ENCODE measurements at regions not wholly inside any gene's neighbourhood (a gene's known extent, or its start where the extent isn't known, plus 50 kb on each side); places are given as distances from the start of the nearest gene placed in this dataset.

DNA sequence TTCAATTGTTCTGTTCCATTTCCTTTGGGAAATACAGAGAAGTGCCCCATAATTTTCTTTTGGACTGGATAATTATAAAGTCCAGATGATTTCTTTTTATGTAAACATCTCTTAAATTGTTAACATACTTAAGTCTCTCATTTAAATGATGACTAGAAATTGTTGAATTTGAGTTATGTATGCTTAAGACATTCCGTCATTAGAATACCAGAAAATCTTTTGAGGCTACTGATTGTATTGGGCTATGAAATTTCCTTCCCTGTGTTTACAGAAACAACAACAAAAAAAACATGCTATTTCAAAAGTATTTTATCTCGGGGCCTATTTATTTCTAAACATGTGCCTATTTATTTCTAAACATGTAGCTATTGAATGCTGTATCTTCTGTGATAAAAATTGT is 125.4 kb downstream of the SH3BGRL2 start:
- in situ Hi-C loops (cut with MboI; ENCODE audit: low sequenced_read_pairs in 4 of 4) (no loop called here), intact Hi-C loops (cut with DNase I; ENCODE audit: low total_unique reads) (no loop called here)
- ATAC-seq = no peak
- no peaks in the 10 kb centered on the region for H3K27me3 ChIP-seq
- H3K9me3 ChIP-seq = no peaks in the 10 kb centered on the region
- DNase-seq = no peak
- H3K4me3 ChIP-seq = no peak overlapping the region
- TF ChIP-seq POLR2A (IDR thresholded peaks at IDR 0.05) = no peak
- TF ChIP-seq, protein P1, sequence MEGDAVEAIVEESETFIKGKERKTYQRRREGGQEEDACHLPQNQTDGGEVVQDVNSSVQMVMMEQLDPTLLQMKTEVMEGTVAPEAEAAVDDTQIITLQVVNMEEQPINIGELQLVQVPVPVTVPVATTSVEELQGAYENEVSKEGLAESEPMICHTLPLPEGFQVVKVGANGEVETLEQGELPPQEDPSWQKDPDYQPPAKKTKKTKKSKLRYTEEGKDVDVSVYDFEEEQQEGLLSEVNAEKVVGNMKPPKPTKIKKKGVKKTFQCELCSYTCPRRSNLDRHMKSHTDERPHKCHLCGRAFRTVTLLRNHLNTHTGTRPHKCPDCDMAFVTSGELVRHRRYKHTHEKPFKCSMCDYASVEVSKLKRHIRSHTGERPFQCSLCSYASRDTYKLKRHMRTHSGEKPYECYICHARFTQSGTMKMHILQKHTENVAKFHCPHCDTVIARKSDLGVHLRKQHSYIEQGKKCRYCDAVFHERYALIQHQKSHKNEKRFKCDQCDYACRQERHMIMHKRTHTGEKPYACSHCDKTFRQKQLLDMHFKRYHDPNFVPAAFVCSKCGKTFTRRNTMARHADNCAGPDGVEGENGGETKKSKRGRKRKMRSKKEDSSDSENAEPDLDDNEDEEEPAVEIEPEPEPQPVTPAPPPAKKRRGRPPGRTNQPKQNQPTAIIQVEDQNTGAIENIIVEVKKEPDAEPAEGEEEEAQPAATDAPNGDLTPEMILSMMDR (IDR thresholded peaks at IDR 0.05 in 4 of 5, conservative IDR thresholded peaks at IDR 0.05 in 1 of 5) = no peak
- no peaks in the 10 kb centered on the region for H3K36me3 ChIP-seq
- H3K27ac ChIP-seq = no peak overlapping the region
- no peaks in the 10 kb centered on the region for H3K4me1 ChIP-seq

- intact Hi-C loops (cut with DNase I; ENCODE audit: low total_unique reads) (no loop called here), in situ Hi-C loops (cut with MboI; ENCODE audit: low sequenced_read_pairs in 4 of 4) (no loop called here)
- DNase-seq (no peak), ATAC-seq (no peak)
- Histone ChIP-seq H3K36me3 (no peaks in the 10 kb centered on the region), H3K4me3 (no peak overlapping the region), H3K27me3 (no peaks in the 10 kb centered on the region), H3K4me1 (no peaks in the 10 kb centered on the region), H3K9me3 (no peaks in the 10 kb centered on the region), H3K27ac (no peak overlapping the region)
- TF ChIP-seq POLR2A (IDR thresholded peaks at IDR 0.05) = no peak
Observed at GRCh38 chr6:79755967-79756366, 124.8 kb downstream of the SH3BGRL2 start.

Data from gastrocnemius medialis (tissue), 4 donors.